ENCODE measurements at regions not wholly inside any gene's neighbourhood (a gene's known extent, or its start where the extent isn't known, plus 50 kb on each side); places are given as distances from the start of the nearest gene placed in this dataset.

GRCh38 chr14:52166822-52167221 lies 98.0 kb upstream of the NID2 start:
- no peak for TF ChIP-seq CTCF (IDR thresholded peaks at IDR 0.05; ENCODE audit: borderline replicate concordance, extremely low read depth, low read length, poor library complexity, severe bottlenecking)
- TF ChIP-seq EZH2 (IDR thresholded peaks at IDR 0.05; ENCODE audit: borderline replicate concordance, low read depth, low read length, severe bottlenecking) = no peak

Measured in DND-41 (cell line).